ENCODE measurements at regions not wholly inside any gene's neighbourhood (a gene's known extent, or its start where the extent isn't known, plus 50 kb on each side); places are given as distances from the start of the nearest gene placed in this dataset.

DNA sequence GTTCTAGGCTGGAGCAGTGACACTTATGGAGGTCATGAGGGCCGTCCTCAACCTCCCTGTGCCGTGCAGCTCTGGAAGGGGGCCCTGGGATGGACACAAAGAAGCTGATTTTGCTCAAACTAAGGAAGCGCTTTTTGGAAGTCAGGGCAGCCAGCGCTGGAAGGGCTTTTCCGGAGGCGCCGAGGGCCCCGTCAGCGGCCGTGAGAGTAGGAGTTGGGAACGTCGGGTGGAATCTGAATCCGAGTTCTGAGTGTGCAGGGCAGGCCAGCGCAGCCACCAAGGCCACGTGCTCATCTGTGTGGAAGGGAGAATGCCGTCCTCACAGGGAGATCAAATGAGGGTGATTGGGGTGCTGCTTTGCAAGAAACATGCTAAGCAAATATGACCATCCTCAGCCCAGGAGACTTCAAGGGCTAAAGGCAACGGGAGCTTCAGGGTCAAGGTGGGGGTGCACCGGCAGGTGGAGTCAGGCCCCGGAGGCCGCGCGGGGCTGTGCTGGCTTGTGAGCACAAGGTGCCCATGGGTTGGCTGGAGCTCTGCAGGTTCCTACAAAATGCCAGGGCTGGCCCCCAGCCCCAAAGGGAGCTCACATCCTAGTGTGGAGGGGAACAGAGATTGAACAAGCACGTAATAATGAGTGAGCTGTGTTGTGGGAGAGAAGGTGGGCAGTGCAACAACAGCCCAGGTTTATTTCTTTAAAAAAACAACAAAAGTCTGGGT, 70.4 kb upstream of the HPCAL1 start:
- no peaks in the 10 kb centered on the region for H3K9me2 ChIP-seq (replicated peaks; ENCODE audit: insufficient read depth)
- H3K27me3 ChIP-seq, result no peaks in the 10 kb centered on the region
- no peak overlapping the region for H2AFZ ChIP-seq
- peaks cover 19% of the 10 kb centered on the region for H3K4me1 ChIP-seq (ENCODE audit: insufficient read depth)
- no peak overlapping the region for H3K4me3 ChIP-seq
- no peak overlapping the region for H3K4me2 ChIP-seq
- no peak overlapping the region for H3K27ac ChIP-seq
- H4K20me1 ChIP-seq (ENCODE audit: insufficient read depth, poor library complexity, severe bottlenecking), result no peaks in the 10 kb centered on the region
- H3K36me3 ChIP-seq (replicated peaks; ENCODE audit: insufficient read depth, low read depth), result no peaks in the 10 kb centered on the region
- no peak for TF ChIP-seq EZH2 (IDR thresholded peaks at IDR 0.05; ENCODE audit: borderline replicate concordance)
- no peak for TF ChIP-seq EZH2phosphoT487 (IDR thresholded peaks at IDR 0.05; ENCODE audit: low read depth, severe bottlenecking, unreplicated experiment)
- TF ChIP-seq CTCF (IDR thresholded peaks at IDR 0.05; ENCODE audit: poor library complexity), result no peak
- H3K9me3 ChIP-seq (ENCODE audit: low read depth), result no peaks in the 10 kb centered on the region
- H3K79me2 ChIP-seq, result no peaks in the 10 kb centered on the region
- WGBS (ENCODE audit: low lambda C conversion rate, missing lambda C conversion rate), result 96% methylated on average over 23 of the region's 23 CpGs
- DNase-seq (ENCODE audit: low spot score), result no peak

DNA sequence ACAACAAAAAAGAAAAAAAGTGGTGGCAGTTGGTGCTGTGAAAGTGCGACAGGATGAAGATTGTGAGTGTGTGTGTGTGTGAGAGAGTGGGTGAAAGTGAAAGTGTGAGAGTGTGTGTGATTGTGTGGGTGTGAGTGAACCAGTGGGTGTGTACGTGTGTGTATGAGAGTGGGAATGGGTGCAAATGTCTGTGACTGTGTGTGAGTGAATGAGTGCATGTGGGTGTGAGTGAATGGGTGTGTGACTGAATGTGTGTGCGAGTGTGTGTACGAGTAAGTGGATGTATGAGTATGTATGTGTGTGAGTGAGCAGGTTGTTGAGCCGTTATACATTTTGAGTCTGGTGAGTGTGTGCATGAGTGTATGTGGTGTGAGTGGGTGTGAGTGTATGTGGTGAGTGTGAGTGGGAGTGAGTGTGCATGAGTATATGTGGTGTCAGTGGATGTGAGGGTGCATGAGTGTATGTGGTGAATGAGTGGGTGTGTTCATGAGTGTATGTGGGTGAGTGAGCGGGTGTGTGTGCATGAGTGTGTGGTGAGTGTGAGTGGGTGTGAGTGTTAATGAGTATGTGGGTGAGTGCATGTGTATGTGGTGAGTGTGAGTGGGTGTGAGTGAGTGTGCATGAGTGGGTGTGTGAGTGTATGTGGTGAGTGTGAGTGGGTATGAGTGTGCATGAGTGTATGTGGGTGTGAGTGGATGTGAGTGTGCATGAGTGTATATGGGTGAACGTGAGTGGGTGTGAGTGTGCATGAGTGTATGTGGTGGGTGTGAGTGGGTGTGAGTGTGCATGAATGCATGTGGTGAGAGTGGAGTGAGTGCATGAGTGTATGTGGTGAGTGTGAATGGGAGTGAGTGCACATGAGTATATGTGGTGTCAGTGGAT, 69.3 kb upstream of the HPCAL1 start:
- H4K20me1 ChIP-seq (ENCODE audit: insufficient read depth, poor library complexity, severe bottlenecking), result no peaks in the 10 kb centered on the region
- no peak overlapping the region for H2AFZ ChIP-seq
- 88% methylated on average over 7 of the region's 7 CpGs for WGBS (ENCODE audit: low lambda C conversion rate, missing lambda C conversion rate)
- H3K9me3 ChIP-seq (ENCODE audit: low read depth), result no peaks in the 10 kb centered on the region
- H3K79me2 ChIP-seq, result no peaks in the 10 kb centered on the region
- H3K36me3 ChIP-seq (replicated peaks; ENCODE audit: insufficient read depth, low read depth), result no peaks in the 10 kb centered on the region
- peaks cover 10% of the 10 kb centered on the region for H3K4me1 ChIP-seq (ENCODE audit: insufficient read depth)
- no peaks in the 10 kb centered on the region for H3K9me2 ChIP-seq (replicated peaks; ENCODE audit: insufficient read depth)
- H3K27me3 ChIP-seq, result no peaks in the 10 kb centered on the region
- TF ChIP-seq EZH2phosphoT487 (IDR thresholded peaks at IDR 0.05; ENCODE audit: low read depth, severe bottlenecking, unreplicated experiment) (no peak), CTCF (IDR thresholded peaks at IDR 0.05; ENCODE audit: poor library complexity) (no peak), EZH2 (IDR thresholded peaks at IDR 0.05; ENCODE audit: borderline replicate concordance) (no peak)
- no peak overlapping the region for H3K27ac ChIP-seq
- no peak overlapping the region for H3K4me2 ChIP-seq
- H3K4me3 ChIP-seq, result no peak overlapping the region
- DNase-seq (ENCODE audit: low spot score), result no peak

DNA sequence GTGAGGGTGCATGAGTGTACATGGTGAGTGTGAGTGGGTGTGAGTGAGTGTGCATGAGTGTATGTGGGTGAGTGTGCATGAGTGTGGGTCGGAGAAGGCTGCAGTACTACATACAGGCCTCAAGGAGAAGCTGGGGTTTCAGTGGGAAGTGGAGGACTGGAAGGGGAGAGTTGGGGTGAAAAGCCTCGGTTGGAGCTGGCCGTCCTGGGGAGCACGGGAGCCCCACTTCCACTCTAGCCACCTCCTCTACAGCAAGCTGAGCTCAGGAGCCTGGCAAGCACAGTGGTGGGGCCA, 68.7 kb upstream of the HPCAL1 start:
- no peaks in the 10 kb centered on the region for H3K9me3 ChIP-seq (ENCODE audit: low read depth)
- H3K36me3 ChIP-seq (replicated peaks; ENCODE audit: insufficient read depth, low read depth), result no peaks in the 10 kb centered on the region
- H3K9me2 ChIP-seq (replicated peaks; ENCODE audit: insufficient read depth), result no peaks in the 10 kb centered on the region
- WGBS (ENCODE audit: low lambda C conversion rate, missing lambda C conversion rate), result 93% methylated on average over 4 of the region's 4 CpGs
- no peaks in the 10 kb centered on the region for H3K79me2 ChIP-seq
- DNase-seq (ENCODE audit: low spot score), result no peak
- no peak overlapping the region for H3K4me3 ChIP-seq
- no peaks in the 10 kb centered on the region for H4K20me1 ChIP-seq (ENCODE audit: insufficient read depth, poor library complexity, severe bottlenecking)
- no peak overlapping the region for H3K27ac ChIP-seq
- TF ChIP-seq CTCF (IDR thresholded peaks at IDR 0.05; ENCODE audit: poor library complexity), result no peak
- TF ChIP-seq EZH2phosphoT487 (IDR thresholded peaks at IDR 0.05; ENCODE audit: low read depth, severe bottlenecking, unreplicated experiment), result no peak
- TF ChIP-seq EZH2 (IDR thresholded peaks at IDR 0.05; ENCODE audit: borderline replicate concordance), result no peak
- no peak overlapping the region for H3K4me2 ChIP-seq
- no peaks in the 10 kb centered on the region for H3K27me3 ChIP-seq
- H3K4me1 ChIP-seq (ENCODE audit: insufficient read depth), result peaks cover 6% of the 10 kb centered on the region
- H2AFZ ChIP-seq, result no peak overlapping the region

All from hepatocyte (in vitro differentiated cells).